ENCODE measurements at regions not wholly inside any gene's neighbourhood (a gene's known extent, or its start where the extent isn't known, plus 50 kb on each side); places are given as distances from the start of the nearest gene placed in this dataset.

DNA sequence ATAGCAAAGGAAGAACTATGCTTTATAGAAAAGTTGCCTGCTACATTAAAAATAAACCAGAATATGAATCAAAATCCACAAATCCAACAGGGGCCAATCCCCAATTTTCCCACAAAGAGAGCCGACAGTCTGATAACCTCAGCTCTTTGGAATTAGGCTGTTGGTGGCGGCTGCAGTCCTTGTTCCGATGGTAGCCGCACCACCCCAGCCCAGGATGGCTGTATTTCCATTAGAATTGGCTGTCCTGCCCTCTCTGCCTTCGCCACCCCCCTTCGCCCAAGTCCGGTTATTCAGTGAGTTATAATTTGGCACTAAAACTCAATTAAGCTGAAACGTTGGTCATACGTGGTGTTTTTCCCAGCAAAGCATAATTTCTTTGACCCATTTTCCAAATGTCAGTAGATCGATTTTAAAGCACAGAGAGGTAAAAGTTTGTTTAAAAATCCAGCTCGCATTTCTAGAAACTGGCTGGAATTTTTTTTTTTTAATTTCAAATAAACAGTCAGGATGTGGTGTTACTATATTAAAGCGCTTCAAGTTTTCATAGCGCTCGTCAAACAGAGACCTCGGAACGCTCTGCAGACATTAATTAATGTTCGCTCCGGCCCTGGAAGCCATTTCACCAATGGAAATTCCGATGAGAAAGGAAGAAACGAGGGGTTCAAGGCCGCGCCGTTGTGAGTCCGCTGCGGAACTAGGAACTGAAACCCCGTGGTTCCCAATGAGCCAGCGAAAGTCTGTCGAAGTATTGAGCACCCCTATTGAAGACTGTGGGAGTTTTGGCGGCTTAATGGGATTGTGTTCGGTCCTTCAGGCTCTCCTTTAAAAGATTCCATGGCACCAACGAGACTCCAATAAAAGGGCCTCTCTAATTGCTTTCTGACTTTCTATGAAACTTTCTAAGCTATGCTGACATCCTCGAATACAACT is 104.8 kb upstream of the DIO3 start:
- H2BK5ac ChIP-seq (ENCODE audit: low read depth, low read length, poor library complexity, severe bottlenecking) = no peak overlapping the region
- intact Hi-C loops (cut with micrococcal nuclease) (no loop called here), dilution Hi-C loops (cut with HindIII; ENCODE audit: low sequenced_read_pairs, unreplicated experiment) (no loop called here), in situ Hi-C loops (cut with MboI; ENCODE audit: low sequenced_read_pairs) (no loop called here)
- no peak overlapping the region for H3K56ac ChIP-seq (ENCODE audit: extremely low read depth, insufficient read depth, low read length)
- no peak overlapping the region for H2BK120ac ChIP-seq (ENCODE audit: low read depth, low read length)
- no peak overlapping the region for H3K18ac ChIP-seq (ENCODE audit: low read depth, low read length)
- H3K79me1 ChIP-seq (ENCODE audit: low read depth in 1 of 2, low read length in 2 of 2) = no peaks in the 10 kb centered on the region
- ATAC-seq (ENCODE audit: low read depth) (no peak), DNase-seq (no peak)
- H3K27ac ChIP-seq (ENCODE audit: insufficient read depth, low read length) = no peak overlapping the region
- no peaks in the 10 kb centered on the region for H3K9me1 ChIP-seq (ENCODE audit: insufficient read depth, low read length)
- H3K23ac ChIP-seq (ENCODE audit: low read depth, low read length) = no peak overlapping the region
- POLR2A ChIA-PET (ENCODE audit: unreplicated experiment) = no interaction called here
- no peak overlapping the region for H4K8ac ChIP-seq (ENCODE audit: low read depth in 2 of 2, low read length in 2 of 2)
- 0 out of 2 replicates have a peak, but pooled peaks cover 4% of the 10 kb centered on the region for H3K9me3 ChIP-seq (ENCODE audit: control insufficient read depth, insufficient read depth, low read length)
- H3K4me3 ChIP-seq (ENCODE audit: insufficient read depth, low read depth, low read length) = no peak overlapping the region
- no peak overlapping the region for H3K4ac ChIP-seq (ENCODE audit: low read depth, low read length)
- no peak overlapping the region for H4K91ac ChIP-seq (ENCODE audit: insufficient read depth, low read depth, low read length)
- no peak overlapping the region for H2AK9ac ChIP-seq (replicated peaks; ENCODE audit: low read depth, low read length, poor library complexity)
- no peak overlapping the region for H3K14ac ChIP-seq (replicated peaks; ENCODE audit: low read depth, low read length)
- no peaks in the 10 kb centered on the region for H4K20me1 ChIP-seq (ENCODE audit: insufficient read depth, low read length)
- CTCF ChIA-PET = no interaction called here
- 35% methylated on average over 14 of the region's 32 CpGs; no CpG with 5 or more reads in 1 of the 2 experiments for WGBS, 2 experiments (ENCODE audit: extremely low coverage in 2 of 2, insufficient read length in 1 of 2)
- no peaks in the 10 kb centered on the region for H3K36me3 ChIP-seq (ENCODE audit: control insufficient read depth, insufficient read depth, low read length)
- BruUV-seq (replicated peaks) = no TSS peak
- H3K4me1 ChIP-seq (ENCODE audit: control insufficient read depth, insufficient read depth, low read length) = peaks cover 2% of the 10 kb centered on the region; the same call in 1 of the 2 replicates
- no peak overlapping the region for H2BK15ac ChIP-seq (ENCODE audit: low read depth, low read length)
- no peak overlapping the region for H3K4me2 ChIP-seq (ENCODE audit: low read depth, low read length)
- no peak overlapping the region for H2BK20ac ChIP-seq (ENCODE audit: low read depth, low read length)
- H2AK5ac ChIP-seq (ENCODE audit: low read depth, low read length) = no peak overlapping the region
- no peak overlapping the region for H3K9ac ChIP-seq (ENCODE audit: low read depth, low read length)
- H3K27me3 ChIP-seq (ENCODE audit: control insufficient read depth, insufficient read depth, low read length) = peaks cover 42% of the 10 kb centered on the region
- no peak overlapping the region for H4K5ac ChIP-seq (ENCODE audit: low read depth, low read length)
- no peak overlapping the region for H2AFZ ChIP-seq (replicated peaks; ENCODE audit: low read length, poor library complexity)
- TF ChIP-seq, protein P1, sequence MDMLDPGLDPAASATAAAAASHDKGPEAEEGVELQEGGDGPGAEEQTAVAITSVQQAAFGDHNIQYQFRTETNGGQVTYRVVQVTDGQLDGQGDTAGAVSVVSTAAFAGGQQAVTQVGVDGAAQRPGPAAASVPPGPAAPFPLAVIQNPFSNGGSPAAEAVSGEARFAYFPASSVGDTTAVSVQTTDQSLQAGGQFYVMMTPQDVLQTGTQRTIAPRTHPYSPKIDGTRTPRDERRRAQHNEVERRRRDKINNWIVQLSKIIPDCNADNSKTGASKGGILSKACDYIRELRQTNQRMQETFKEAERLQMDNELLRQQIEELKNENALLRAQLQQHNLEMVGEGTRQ (IDR thresholded peaks at IDR 0.05; ENCODE audit: low read depth, low read length) = no peak
- no peak for TF ChIP-seq RAD21 (IDR thresholded peaks at IDR 0.05; ENCODE audit: low read length)
- TF ChIP-seq CEBPB (IDR thresholded peaks at IDR 0.05; ENCODE audit: low read depth, low read length) = no peak
- no peak for TF ChIP-seq RCOR1 (IDR thresholded peaks at IDR 0.05; ENCODE audit: insufficient replicate concordance, low read length)
- TF ChIP-seq NFE2L2 (IDR thresholded peaks at IDR 0.05; ENCODE audit: low read depth, low read length) = no peak
- TF ChIP-seq, protein P2, sequence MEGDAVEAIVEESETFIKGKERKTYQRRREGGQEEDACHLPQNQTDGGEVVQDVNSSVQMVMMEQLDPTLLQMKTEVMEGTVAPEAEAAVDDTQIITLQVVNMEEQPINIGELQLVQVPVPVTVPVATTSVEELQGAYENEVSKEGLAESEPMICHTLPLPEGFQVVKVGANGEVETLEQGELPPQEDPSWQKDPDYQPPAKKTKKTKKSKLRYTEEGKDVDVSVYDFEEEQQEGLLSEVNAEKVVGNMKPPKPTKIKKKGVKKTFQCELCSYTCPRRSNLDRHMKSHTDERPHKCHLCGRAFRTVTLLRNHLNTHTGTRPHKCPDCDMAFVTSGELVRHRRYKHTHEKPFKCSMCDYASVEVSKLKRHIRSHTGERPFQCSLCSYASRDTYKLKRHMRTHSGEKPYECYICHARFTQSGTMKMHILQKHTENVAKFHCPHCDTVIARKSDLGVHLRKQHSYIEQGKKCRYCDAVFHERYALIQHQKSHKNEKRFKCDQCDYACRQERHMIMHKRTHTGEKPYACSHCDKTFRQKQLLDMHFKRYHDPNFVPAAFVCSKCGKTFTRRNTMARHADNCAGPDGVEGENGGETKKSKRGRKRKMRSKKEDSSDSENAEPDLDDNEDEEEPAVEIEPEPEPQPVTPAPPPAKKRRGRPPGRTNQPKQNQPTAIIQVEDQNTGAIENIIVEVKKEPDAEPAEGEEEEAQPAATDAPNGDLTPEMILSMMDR (conservative IDR thresholded peaks at IDR 0.05; ENCODE audit: low read depth, low read length) = no peak
- TF ChIP-seq FOS (IDR thresholded peaks at IDR 0.05; ENCODE audit: low read depth, low read length) = no peak
- no peak for TF ChIP-seq SMC3 (IDR thresholded peaks at IDR 0.05; ENCODE audit: low read depth, low read length)
- no peak for TF ChIP-seq CHD1 (IDR thresholded peaks at IDR 0.05; ENCODE audit: low read depth, low read length)
- no peak for TF ChIP-seq MAFK (IDR thresholded peaks at IDR 0.05; ENCODE audit: low read depth, low read length)
- TF ChIP-seq, protein P3, sequence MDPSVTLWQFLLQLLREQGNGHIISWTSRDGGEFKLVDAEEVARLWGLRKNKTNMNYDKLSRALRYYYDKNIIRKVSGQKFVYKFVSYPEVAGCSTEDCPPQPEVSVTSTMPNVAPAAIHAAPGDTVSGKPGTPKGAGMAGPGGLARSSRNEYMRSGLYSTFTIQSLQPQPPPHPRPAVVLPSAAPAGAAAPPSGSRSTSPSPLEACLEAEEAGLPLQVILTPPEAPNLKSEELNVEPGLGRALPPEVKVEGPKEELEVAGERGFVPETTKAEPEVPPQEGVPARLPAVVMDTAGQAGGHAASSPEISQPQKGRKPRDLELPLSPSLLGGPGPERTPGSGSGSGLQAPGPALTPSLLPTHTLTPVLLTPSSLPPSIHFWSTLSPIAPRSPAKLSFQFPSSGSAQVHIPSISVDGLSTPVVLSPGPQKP (IDR thresholded peaks at IDR 0.05; ENCODE audit: borderline replicate concordance, low read depth, low read length) = no peak
- no peak for TF ChIP-seq BHLHE40 (IDR thresholded peaks at IDR 0.05; ENCODE audit: low read depth, low read length)
- no peak for TF ChIP-seq RFX5 (IDR thresholded peaks at IDR 0.05; ENCODE audit: low read depth, low read length)
- no peak for TF ChIP-seq POLR2A (IDR thresholded peaks at IDR 0.05; ENCODE audit: low read depth, low read length)
- no peak for TF ChIP-seq MXI1 (IDR thresholded peaks at IDR 0.05; ENCODE audit: borderline replicate concordance, low read depth, low read length)
